Right lobe of liver (tissue), 4 donors: ENCODE measurements at regions not wholly inside any gene's neighbourhood (a gene's known extent, or its start where the extent isn't known, plus 50 kb on each side); places are given as distances from the start of the nearest gene placed in this dataset.

Experiments used
- POLR2A ChIP-seq: fragments of 450-650 bp; IDR thresholded peaks from one replicate; pipeline ENCODE4 v1.6.1; 2017; ENCODE audit warnings: antibody characterized with exemption, mild to moderate bottlenecking
- TF ChIP-seq, protein P1 (sequence below), 4 donors: fragments of 200-600 bp in 3 of 4; fragments of 450-650 bp in 1 of 4; IDR thresholded peaks; one replicate each; pipeline versions ENCODE4 v1.5.1 to v1.8.0; 2016 to 2022; ENCODE audit warnings: antibody characterized with exemption in 4 of 4, mild to moderate bottlenecking in 2 of 4
- donor health status: DM: no; HTN: no; CAD: no.
- donor health status: DM: no; HTN: no; CAD: no.
- donor health status: DM: no; HTN: yes; CAD: no.

DNA sequence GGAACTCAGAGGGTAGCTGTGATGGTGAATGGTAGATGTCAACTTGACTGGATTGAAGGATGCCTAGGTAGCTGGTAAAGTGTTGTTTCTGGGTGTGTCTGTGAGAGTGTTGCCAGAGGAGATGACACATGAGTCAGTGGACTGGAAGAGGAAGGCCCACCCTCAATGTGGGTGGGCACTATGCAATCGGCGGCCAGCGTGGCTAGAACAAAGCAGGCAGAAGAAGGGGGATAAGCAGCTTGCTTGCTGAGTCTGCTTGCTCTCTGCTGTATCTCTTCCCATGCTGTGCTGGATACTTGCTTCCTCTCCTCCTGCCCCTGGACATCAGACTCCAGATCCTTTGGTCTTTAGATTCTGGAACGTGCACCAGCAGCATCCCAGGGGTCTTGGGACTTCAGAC, 128.1 kb downstream of the AIPL1 start:
- no peak for TF ChIP-seq POLR2A
- TF ChIP-seq, protein P1, sequence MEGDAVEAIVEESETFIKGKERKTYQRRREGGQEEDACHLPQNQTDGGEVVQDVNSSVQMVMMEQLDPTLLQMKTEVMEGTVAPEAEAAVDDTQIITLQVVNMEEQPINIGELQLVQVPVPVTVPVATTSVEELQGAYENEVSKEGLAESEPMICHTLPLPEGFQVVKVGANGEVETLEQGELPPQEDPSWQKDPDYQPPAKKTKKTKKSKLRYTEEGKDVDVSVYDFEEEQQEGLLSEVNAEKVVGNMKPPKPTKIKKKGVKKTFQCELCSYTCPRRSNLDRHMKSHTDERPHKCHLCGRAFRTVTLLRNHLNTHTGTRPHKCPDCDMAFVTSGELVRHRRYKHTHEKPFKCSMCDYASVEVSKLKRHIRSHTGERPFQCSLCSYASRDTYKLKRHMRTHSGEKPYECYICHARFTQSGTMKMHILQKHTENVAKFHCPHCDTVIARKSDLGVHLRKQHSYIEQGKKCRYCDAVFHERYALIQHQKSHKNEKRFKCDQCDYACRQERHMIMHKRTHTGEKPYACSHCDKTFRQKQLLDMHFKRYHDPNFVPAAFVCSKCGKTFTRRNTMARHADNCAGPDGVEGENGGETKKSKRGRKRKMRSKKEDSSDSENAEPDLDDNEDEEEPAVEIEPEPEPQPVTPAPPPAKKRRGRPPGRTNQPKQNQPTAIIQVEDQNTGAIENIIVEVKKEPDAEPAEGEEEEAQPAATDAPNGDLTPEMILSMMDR (IDR thresholded peaks at IDR 0.05), result no peak
